CD4-positive, alpha-beta memory T cell (primary cell): ENCODE measurements at regions not wholly inside any gene's neighbourhood (a gene's known extent, or its start where the extent isn't known, plus 50 kb on each side); places are given as distances from the start of the nearest gene placed in this dataset.

Source experiments
- CTCF ChIA-PET: fragments of 350-600 bp; sonication (Branson Sonifier 250); formaldehyde crosslinking; loops from one replicate; lab custom pipeline; 2021; ENCODE audit warnings: inconsistent platforms; ENCODE audit not compliant: partially characterized antibody; lab: Charles Lee
- POLR2A ChIA-PET: fragments of 350-600 bp; sonication (Branson Sonifier 250); formaldehyde crosslinking; loops from one replicate; lab custom pipeline; 2021; ENCODE audit not compliant: partially characterized antibody; lab: Charles Lee
- DNase-seq, 5 donors: peaks; one replicate each; pipeline versions ENCODE4 v3.0.0 to v3.0.0-alpha.2; 2020 to 2022; ENCODE audit warnings: mixed read lengths in 1 of 5
- H3K27ac ChIP-seq: one replicate; pipeline ENCODE4 v1.7.0; 2013; ENCODE audit warnings: low read depth, low read length
- H3K27me3 ChIP-seq: 2 replicates; pipeline ENCODE4 v1.7.0; 2013; ENCODE audit warnings: mild to moderate bottlenecking, low read length, moderate library complexity; ENCODE audit not compliant: insufficient read depth
- H3K36me3 ChIP-seq: 2 replicates; pipeline ENCODE4 v1.7.0; 2013; ENCODE audit warnings: mild to moderate bottlenecking, low read length, moderate library complexity; ENCODE audit not compliant: insufficient read depth
- H3K4me1 ChIP-seq: 2 replicates; pipeline ENCODE4 v1.7.0; 2013; ENCODE audit warnings: mild to moderate bottlenecking, low read length, moderate library complexity; ENCODE audit not compliant: insufficient read depth
- H3K4me3 ChIP-seq, 2 donors: one replicate each; pipeline ENCODE4 v1.7.0; 2013; ENCODE audit warnings: low read length in 2 of 2, mild to moderate bottlenecking in 1 of 2
- H3K9me3 ChIP-seq, 2 donors: one replicate each; pipeline ENCODE4 v1.7.0; 2013; ENCODE audit warnings: low read length in 2 of 2, control low read depth in 1 of 2; ENCODE audit not compliant: control insufficient read depth in 1 of 2
- H3K27ac Mint-ChIP-seq, 7 donors: one replicate each; pipeline ENCODE4 v1.8.0; 2020 to 2021; ENCODE audit warnings: mixed read lengths in 7 of 7, mild to moderate bottlenecking in 6 of 7, inconsistent platforms in 3 of 7, moderate library complexity in 3 of 7
- H3K27me3 Mint-ChIP-seq, 2 donors: one replicate each; pipeline ENCODE4 v1.8.0; 2020 to 2021; ENCODE audit warnings: mixed read lengths in 2 of 2
- H3K36me3 Mint-ChIP-seq, 2 donors: one replicate each; pipeline ENCODE4 v1.8.0; 2020 to 2021; ENCODE audit warnings: mixed read lengths in 2 of 2, inconsistent platforms in 1 of 2, mild to moderate bottlenecking in 1 of 2
- H3K4me1 Mint-ChIP-seq, 4 donors: one replicate each; pipeline ENCODE4 v1.8.0; 2020 to 2021; ENCODE audit warnings: mixed read lengths in 4 of 4, mild to moderate bottlenecking in 1 of 4
- H3K4me3 Mint-ChIP-seq, 8 donors: one replicate each; pipeline ENCODE4 v1.8.0; 2020 to 2021; ENCODE audit warnings: mixed read lengths in 8 of 8, mild to moderate bottlenecking in 7 of 8, moderate library complexity in 6 of 8, inconsistent platforms in 3 of 8
- H3K9me3 Mint-ChIP-seq, 8 donors: one replicate each; pipeline ENCODE4 v1.8.0; 2020 to 2021; ENCODE audit warnings: mixed read lengths in 8 of 8, mild to moderate bottlenecking in 5 of 8, inconsistent platforms in 3 of 8, moderate library complexity in 1 of 8
- intact Hi-C: fragments of 100-400 bp; cut with micrococcal nuclease; formaldehyde crosslinking; loops from one replicate; pipeline ENCODE4 v1.15.1; 2023

DNA sequence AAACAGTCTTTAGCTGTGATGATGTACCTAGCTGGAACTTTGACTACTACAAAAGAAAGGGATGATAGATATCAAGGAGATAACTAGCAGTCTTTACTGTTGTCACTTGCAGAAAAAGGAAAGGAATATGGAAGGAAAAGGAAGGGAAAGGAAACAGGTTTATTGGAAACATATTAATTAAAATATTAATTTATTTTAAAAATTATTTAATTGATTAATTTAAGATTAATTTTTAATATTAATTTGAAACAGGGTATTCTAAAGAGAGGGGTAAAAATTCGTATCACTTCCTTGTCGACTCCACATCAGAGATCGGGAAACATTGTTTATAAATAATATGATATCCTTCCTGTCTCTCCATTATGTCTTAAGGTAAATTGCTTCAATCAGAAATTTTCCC is 186.5 kb upstream of the IL15 start:
- H3K27ac ChIP-seq = no peak overlapping the region
- H3K9me3 ChIP-seq = no peaks in the 10 kb centered on the region
- H3K27ac Mint-ChIP-seq = no peak overlapping the region
- H3K36me3 Mint-ChIP-seq = no peaks in the 10 kb centered on the region
- H3K4me1 Mint-ChIP-seq = no peaks in the 10 kb centered on the region
- H3K27me3 Mint-ChIP-seq = no peaks in the 10 kb centered on the region
- no peak overlapping the region for H3K4me3 ChIP-seq
- ChIA-PET CTCF (no interaction called here), POLR2A (no interaction called here)
- no peak overlapping the region for H3K4me3 Mint-ChIP-seq
- no peaks in the 10 kb centered on the region for H3K4me1 ChIP-seq
- no peak for DNase-seq
- no peaks in the 10 kb centered on the region for H3K27me3 ChIP-seq
- H3K36me3 ChIP-seq = no peaks in the 10 kb centered on the region
- peaks cover 0 to 4% (median under 1%) of the 10 kb centered on the region in 8 donors for H3K9me3 Mint-ChIP-seq
- intact Hi-C loops = no loop called here

DNA sequence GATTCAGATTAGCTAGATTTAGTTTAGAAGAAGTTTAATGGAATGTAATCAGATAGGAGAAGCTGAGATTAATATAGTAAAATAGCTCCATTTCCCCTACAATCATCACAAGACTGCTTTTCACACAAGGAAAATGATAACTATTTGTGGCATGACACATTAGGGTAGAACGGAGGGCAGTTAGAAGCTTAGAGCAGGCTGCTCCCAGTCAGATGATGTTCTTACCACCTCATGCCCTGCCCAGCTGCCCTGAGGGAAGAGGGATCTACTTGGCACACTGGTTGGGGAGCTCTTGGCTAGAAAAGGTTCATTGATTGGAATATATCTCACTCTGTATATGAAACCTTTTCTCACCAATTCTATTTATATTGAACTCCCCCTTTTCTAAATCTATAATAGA is 180.7 kb upstream of the IL15 start:
- H3K27ac Mint-ChIP-seq = no peak overlapping the region
- peaks cover 0 to 3% of the 10 kb centered on the region in 2 donors for H3K27me3 Mint-ChIP-seq

GRCh38 chr4:141457653-141458052 is 178.7 kb upstream of the IL15 start:
- H3K27ac Mint-ChIP-seq = no peak overlapping the region
- ChIA-PET POLR2A (no interaction called here), CTCF (no interaction called here)
- Histone ChIP-seq H3K27me3 (no peaks in the 10 kb centered on the region), H3K27ac (no peak overlapping the region), H3K4me1 (no peaks in the 10 kb centered on the region), H3K36me3 (no peaks in the 10 kb centered on the region), H3K9me3 (no peaks in the 10 kb centered on the region), H3K4me3 (no peak overlapping the region)
- H3K9me3 Mint-ChIP-seq = peaks cover 0 to 2% (median 0%) of the 10 kb centered on the region in 8 donors
- no peaks in the 10 kb centered on the region for H3K36me3 Mint-ChIP-seq
- intact Hi-C loops = no loop called here
- H3K4me3 Mint-ChIP-seq = no peak overlapping the region
- H3K4me1 Mint-ChIP-seq = no peaks in the 10 kb centered on the region
- H3K27me3 Mint-ChIP-seq = peaks cover 0 to 3% of the 10 kb centered on the region in 2 donors
- no peak for DNase-seq

More for the DNA sequence above, 180.7 kb upstream of the IL15 start:
- Mint-ChIP-seq H3K4me1 (no peaks in the 10 kb centered on the region), H3K36me3 (no peaks in the 10 kb centered on the region), H3K4me3 (no peak overlapping the region), H3K9me3 (peaks cover 0 to 3% (median 0%) of the 10 kb centered on the region in 8 donors)
- intact Hi-C loops = no loop called here
- H3K4me3 ChIP-seq = no peak overlapping the region
- no peak overlapping the region for H3K27ac ChIP-seq
- ChIA-PET POLR2A (no interaction called here), CTCF (no interaction called here)
- no peaks in the 10 kb centered on the region for H3K4me1 ChIP-seq
- no peak for DNase-seq
- no peaks in the 10 kb centered on the region for H3K36me3 ChIP-seq
- H3K9me3 ChIP-seq = no peaks in the 10 kb centered on the region
- no peaks in the 10 kb centered on the region for H3K27me3 ChIP-seq

GRCh38 chr4:141458501-141458900 is 177.9 kb upstream of the IL15 start:
- POLR2A ChIA-PET = no interaction called here
- no peak for DNase-seq
- no peak overlapping the region for H3K27ac ChIP-seq
- H3K9me3 ChIP-seq = no peaks in the 10 kb centered on the region
- no peaks in the 10 kb centered on the region for H3K36me3 ChIP-seq
- Mint-ChIP-seq H3K4me1 (no peaks in the 10 kb centered on the region), H3K9me3 (peaks cover 0 to 2% (median 0%) of the 10 kb centered on the region in 8 donors), H3K36me3 (no peaks in the 10 kb centered on the region), H3K27me3 (peaks cover 0 to 3% of the 10 kb centered on the region in 2 donors), H3K27ac (no peak overlapping the region), H3K4me3 (no peak overlapping the region)
- intact Hi-C loops = no loop called here
- H3K4me3 ChIP-seq = no peak overlapping the region
- H3K27me3 ChIP-seq = no peaks in the 10 kb centered on the region
- no peaks in the 10 kb centered on the region for H3K4me1 ChIP-seq
- CTCF ChIA-PET = no interaction called here

DNA sequence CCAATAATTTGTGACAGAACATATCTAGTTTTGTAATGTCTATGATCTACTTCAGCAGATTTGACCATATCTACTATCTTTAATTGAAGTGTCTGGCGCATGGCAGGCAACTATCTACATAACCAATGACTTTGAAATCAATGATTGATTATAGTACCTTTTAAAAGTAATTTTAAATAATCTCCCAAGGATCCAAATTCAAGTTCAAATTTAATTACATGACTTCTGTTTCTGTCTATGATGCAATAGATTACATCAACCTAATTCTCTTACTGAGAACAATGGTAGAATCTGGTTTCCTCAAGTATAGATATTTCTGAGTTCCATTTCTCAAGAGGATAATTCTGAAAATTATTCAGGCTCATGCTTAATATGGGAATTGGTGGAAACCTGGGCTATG is 177.4 kb upstream of the IL15 start:
- H3K27ac ChIP-seq = no peak overlapping the region
- Mint-ChIP-seq H3K4me3 (no peak overlapping the region), H3K36me3 (no peaks in the 10 kb centered on the region), H3K27me3 (peaks cover 0 to 3% of the 10 kb centered on the region in 2 donors), H3K9me3 (peaks cover 0 to 2% (median 0%) of the 10 kb centered on the region in 8 donors), H3K4me1 (no peaks in the 10 kb centered on the region), H3K27ac (no peak overlapping the region)
- H3K4me3 ChIP-seq = no peak overlapping the region
- H3K9me3 ChIP-seq = no peaks in the 10 kb centered on the region
- no peak for DNase-seq
- ChIA-PET POLR2A (no interaction called here), CTCF (no interaction called here)
- intact Hi-C loops = no loop called here
- no peaks in the 10 kb centered on the region for H3K36me3 ChIP-seq
- H3K27me3 ChIP-seq = no peaks in the 10 kb centered on the region
- no peaks in the 10 kb centered on the region for H3K4me1 ChIP-seq

DNA sequence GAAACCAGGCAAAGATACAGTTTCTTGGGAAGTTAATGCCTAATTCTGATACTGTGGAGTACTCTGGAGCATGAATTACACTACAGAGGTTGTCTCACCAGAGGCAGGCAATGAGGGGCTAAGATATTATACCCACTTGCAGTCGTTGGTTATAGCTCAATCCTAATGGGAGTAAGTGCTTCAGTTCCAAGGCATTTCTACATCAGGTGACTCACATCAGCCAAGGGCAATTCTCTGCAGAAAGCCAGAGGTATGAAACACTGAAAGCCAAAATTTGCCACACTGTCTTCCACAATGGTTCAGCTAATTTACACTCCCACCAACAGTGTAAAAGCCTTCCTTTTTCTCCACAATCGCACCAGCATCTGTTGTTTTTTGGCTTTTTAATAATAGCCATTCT is 174.0 kb upstream of the IL15 start:
- Histone ChIP-seq H3K9me3 (no peaks in the 10 kb centered on the region), H3K4me1 (no peaks in the 10 kb centered on the region), H3K36me3 (no peaks in the 10 kb centered on the region), H3K27me3 (no peaks in the 10 kb centered on the region), H3K27ac (no peak overlapping the region), H3K4me3 (no peak overlapping the region)
- peaks cover 0 to 2% (median 0%) of the 10 kb centered on the region in 8 donors for H3K9me3 Mint-ChIP-seq
- no peak for DNase-seq
- no peaks in the 10 kb centered on the region for H3K36me3 Mint-ChIP-seq
- no peak overlapping the region for H3K27ac Mint-ChIP-seq
- H3K4me1 Mint-ChIP-seq = no peaks in the 10 kb centered on the region
- intact Hi-C loops = no loop called here
- H3K27me3 Mint-ChIP-seq = peaks cover 2 to 4% of the 10 kb centered on the region in 2 donors
- H3K4me3 Mint-ChIP-seq = no peak overlapping the region
- POLR2A ChIA-PET = no interaction called here
- CTCF ChIA-PET = no interaction called here

DNA sequence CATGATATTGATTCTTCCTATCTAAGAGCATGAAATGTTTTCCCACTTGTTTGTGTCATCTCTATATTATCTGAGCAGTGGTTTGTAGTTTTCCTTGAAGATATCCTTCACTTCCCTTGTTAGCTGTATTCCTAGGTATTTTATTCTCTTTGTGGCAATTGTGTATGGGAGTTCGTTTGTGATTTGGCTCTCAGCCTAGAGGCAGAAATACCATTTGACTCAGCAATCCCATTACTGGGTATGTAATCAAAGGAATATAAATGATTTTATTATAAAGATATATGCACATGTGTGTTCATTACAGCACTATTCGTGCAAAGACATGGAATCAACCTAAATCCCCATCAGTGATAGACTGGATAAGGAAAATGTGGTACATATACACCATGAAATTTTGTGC is 172.7 kb upstream of the IL15 start:
- CTCF ChIA-PET = no interaction called here
- peaks cover 2 to 4% of the 10 kb centered on the region in 2 donors for H3K27me3 Mint-ChIP-seq
- POLR2A ChIA-PET = no interaction called here
- no peaks in the 10 kb centered on the region for H3K4me1 Mint-ChIP-seq
- H3K4me3 Mint-ChIP-seq = no peak overlapping the region
- H3K36me3 Mint-ChIP-seq = no peaks in the 10 kb centered on the region
- H3K27ac ChIP-seq = no peak overlapping the region
- H3K4me1 ChIP-seq = no peaks in the 10 kb centered on the region
- no peaks in the 10 kb centered on the region for H3K27me3 ChIP-seq
- H3K4me3 ChIP-seq = no peak overlapping the region
- H3K9me3 ChIP-seq = no peaks in the 10 kb centered on the region
- H3K27ac Mint-ChIP-seq = no peak overlapping the region
- no peaks in the 10 kb centered on the region for H3K36me3 ChIP-seq
- peaks cover 0 to 2% (median 0%) of the 10 kb centered on the region in 8 donors for H3K9me3 Mint-ChIP-seq
- intact Hi-C loops = no loop called here
- no peak for DNase-seq

- Mint-ChIP-seq H3K36me3 (no peaks in the 10 kb centered on the region), H3K4me3 (no peak overlapping the region), H3K27ac (no peak overlapping the region), H3K27me3 (peaks cover 2 to 4% of the 10 kb centered on the region in 2 donors), H3K9me3 (peaks cover 0 to 2% (median 0%) of the 10 kb centered on the region in 8 donors), H3K4me1 (no peaks in the 10 kb centered on the region)
- H3K27ac ChIP-seq = no peak overlapping the region
- H3K4me3 ChIP-seq = no peak overlapping the region
- ChIA-PET CTCF (no interaction called here), POLR2A (no interaction called here)
- intact Hi-C loops = no loop called here
- H3K9me3 ChIP-seq = no peaks in the 10 kb centered on the region
- no peaks in the 10 kb centered on the region for H3K4me1 ChIP-seq
- no peaks in the 10 kb centered on the region for H3K36me3 ChIP-seq
- no peak for DNase-seq
- no peaks in the 10 kb centered on the region for H3K27me3 ChIP-seq
Observed at GRCh38 chr4:141464366-141464765, 172.0 kb upstream of the IL15 start.
